ENCODE measurements at regions not wholly inside any gene's neighbourhood (a gene's known extent, or its start where the extent isn't known, plus 50 kb on each side); places are given as distances from the start of the nearest gene placed in this dataset.
A peak's percentile ranks its signal among the peaks of the same experiment; 100 is the strongest.
"Not testable (repeated sequence)": the region's sequence is repeated elsewhere in the genome, so short reads cannot be mapped to it uniquely, and the experiment has no call there.

DNA sequence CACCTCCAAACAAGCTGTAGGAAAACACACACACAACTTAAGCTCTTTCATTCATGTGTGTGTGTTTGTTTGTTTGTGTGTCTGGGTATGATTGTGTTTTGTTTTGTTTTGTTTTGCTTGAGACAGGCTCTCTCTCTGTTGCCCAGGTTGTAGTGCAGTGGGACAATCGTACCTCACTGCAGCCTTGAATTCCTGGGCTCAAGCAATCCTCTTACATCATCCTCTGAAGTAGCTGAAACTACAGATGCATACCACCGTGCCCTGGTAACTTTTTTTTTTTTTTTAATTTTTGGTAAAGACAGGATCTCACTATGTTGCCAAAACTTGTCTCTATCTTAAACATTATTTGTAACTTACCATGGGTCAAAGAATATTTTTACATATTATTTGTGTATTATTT lies 431.7 kb downstream of the SLITRK1 start:
- in situ Hi-C loops (cut with HindIII; ENCODE audit: low pct_unique_long_range_greater_than_20kb, low sequenced_read_pairs): no loop called here
- no peak for DNase-seq (ENCODE audit: low read depth, low spot score)

DNA sequence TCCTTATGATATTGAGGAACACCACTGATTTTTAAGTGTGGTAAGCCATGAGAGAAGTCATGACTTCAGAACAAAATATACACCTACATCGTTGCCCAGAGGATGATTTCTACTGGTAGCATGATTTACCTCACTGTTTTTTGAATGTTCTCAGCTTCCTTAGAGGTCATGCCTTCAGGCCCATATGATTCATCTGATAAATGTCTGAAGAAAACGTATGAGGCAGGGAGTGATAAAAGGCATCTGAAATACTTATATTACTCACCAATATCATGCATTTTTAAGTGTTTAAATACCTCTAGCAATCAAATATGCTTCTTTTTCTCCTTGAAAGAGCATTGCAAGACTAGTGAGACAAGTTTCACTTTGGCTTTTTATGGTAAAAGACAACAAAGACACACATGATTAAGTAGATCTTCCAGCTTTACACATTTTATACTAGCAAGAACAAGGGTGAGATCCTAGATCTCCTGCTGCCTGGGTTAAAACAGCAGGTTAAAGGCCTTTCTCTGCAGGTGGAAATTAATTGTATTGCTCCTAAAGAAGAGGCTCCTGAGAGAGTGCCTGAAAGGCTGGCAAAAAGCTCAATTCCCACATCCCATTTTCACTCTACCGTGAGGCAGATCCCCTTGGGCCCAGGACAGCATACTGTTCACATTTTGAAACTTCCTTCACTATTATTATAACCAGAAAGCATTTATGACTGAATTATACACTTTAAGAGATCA lies 432.4 kb downstream of the SLITRK1 start:
- peak; percentile 35 for DNase-seq (ENCODE audit: low read depth, low spot score)
- in situ Hi-C loops (cut with HindIII; ENCODE audit: low pct_unique_long_range_greater_than_20kb, low sequenced_read_pairs): no loop called here

DNA sequence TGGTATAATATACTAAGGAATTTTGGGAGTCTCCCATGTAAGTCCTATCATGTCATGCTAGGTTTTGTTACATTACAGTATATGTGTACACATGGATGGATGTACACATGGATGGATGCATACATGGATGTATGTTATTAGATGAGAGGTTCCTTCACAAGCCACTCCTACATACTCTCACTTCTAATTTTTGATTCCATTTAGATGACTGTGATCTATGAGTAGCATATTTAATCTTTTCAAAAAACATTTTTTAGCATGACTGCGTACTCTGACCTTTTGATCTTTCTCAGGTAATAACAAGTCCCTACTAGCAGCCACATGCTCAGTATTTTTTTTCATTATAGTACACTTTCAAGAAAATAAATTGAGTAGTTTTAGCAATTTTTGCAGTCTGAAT lies 441.8 kb downstream of the SLITRK1 start:
- DNase-seq (ENCODE audit: low read depth, low spot score): no peak
- in situ Hi-C loops (cut with HindIII; ENCODE audit: low pct_unique_long_range_greater_than_20kb, low sequenced_read_pairs): no loop called here

DNA sequence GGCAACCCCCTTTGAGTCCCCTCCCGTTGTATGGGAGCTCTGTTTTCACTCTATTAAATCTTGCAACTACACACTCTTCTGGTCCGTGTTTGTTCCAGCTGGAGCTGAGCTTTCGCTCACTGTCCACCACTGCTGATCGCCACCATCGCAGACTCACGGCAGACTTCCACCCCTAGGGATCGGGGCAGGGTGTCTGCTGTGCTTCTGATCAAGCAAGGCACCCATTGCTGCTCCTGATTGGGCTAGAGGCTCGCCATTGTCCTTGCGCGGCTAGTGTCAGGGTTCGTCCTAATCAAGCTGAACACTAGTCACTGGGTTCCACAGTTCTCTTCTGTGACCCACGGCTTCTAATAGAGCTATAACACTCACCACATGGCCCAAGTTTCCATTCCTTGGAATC lies 442.8 kb downstream of the SLITRK1 start:
- DNase-seq (ENCODE audit: low read depth, low spot score); in situ Hi-C loops (cut with HindIII; ENCODE audit: low pct_unique_long_range_greater_than_20kb, low sequenced_read_pairs): not testable (repeated sequence)

DNA sequence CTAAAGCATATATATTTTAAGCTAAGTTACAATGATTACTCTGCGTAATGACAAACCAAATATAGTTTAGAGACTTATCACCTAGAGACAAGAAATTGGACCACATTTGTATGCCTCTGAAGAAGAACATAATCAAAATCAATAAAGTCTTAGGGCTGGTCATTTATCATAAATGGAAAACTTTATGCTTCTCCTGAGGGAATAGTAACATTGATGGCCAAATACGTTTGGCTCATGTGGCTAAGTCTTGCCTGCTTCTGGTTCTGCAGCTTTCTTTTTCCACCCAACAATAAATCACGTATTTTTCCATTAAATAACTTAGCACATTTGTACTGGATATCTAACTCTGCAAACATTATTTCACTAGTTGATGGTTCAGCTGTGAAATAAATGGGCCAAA lies 458.4 kb downstream of the SLITRK1 start:
- in situ Hi-C loops (cut with HindIII; ENCODE audit: low pct_unique_long_range_greater_than_20kb, low sequenced_read_pairs): no loop called here
- no peak for DNase-seq (ENCODE audit: low read depth, low spot score)

DNA sequence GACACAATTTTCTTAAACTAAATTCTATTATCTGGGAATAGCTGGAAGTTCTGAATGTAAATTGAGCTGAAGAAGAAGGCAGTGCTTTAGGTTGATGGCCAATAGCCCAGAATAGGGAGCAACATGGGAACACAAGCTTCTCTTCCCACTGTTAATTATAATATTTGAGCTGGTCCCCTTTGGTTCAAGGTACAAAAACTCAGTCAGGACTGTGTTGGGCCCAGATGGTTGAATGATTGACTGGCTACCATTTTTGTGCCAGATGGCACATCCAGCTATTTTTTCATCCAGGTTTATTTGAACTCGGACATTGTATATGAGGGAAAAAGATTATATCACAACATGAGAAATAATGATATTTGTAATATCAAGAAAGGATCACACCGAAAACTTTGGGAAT lies 458.9 kb downstream of the SLITRK1 start:
- in situ Hi-C loops (cut with HindIII; ENCODE audit: low pct_unique_long_range_greater_than_20kb, low sequenced_read_pairs): no loop called here

DNA sequence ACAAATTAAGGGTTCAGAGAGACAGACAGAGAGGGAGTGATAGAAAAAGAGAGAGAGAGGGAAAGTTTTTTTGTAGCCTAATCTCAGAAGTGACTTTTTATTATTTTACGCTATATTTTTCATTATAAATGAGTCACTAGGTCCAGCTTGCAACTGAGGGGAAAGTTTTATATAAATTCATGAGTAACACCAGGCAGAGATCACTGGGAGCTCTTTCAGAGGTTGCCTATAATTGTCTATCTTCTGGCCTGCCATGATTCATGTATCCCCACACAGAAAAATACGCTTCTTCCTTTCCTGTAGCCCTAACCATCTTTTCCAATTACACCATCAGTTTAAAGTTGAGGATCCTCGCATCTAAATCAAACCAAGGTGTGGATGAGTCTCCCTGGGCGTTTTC lies 467.9 kb downstream of the SLITRK1 start:
- in situ Hi-C loops (cut with HindIII; ENCODE audit: low pct_unique_long_range_greater_than_20kb, low sequenced_read_pairs): no loop called here
- DNase-seq (ENCODE audit: low read depth, low spot score): no peak

More for the DNA sequence above, 458.9 kb downstream of the SLITRK1 start:
- DNase-seq (ENCODE audit: low read depth, low spot score): no peak

DNA sequence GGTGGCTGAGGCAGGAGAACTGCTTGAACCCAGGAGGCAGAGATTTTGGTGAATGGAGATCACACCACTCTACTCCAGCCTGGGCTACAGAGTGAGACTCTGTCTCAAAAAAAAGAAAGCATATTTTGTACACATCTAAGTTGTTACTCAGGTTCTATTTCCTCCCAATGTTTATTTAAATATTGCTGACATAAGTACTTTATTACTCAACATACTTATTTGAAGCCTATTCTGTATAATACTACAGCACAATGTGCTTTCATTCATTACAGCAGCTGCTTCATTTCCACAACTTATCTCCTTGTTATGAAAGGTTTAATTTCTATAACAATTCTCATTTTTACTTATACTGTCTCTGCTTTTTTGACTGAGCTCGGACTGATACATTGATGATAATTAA lies 495.7 kb downstream of the SLITRK1 start:
- in situ Hi-C loops (cut with HindIII; ENCODE audit: low pct_unique_long_range_greater_than_20kb, low sequenced_read_pairs): no loop called here
- no peak for DNase-seq (ENCODE audit: low read depth, low spot score)

DNA sequence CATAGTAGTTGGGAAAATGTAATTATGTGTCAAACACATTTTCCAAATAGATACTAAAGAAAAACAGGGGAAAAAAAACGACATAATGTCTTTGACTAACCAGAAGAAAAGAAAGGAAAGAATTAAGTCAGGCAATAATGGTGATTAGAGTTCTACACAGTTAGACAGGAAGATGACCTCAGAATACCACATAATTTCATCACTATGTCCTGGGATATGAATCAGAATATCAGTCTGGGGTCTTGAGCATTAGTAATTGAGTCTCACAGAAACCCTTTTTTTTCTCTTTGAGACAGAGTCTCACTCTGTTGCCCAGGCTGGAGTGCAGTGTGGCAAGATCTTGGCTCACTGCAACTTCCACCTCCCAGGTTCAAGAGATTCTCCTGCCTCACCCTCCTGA lies 503.4 kb downstream of the SLITRK1 start:
- no peak for DNase-seq (ENCODE audit: low read depth, low spot score)
- in situ Hi-C loops (cut with HindIII; ENCODE audit: low pct_unique_long_range_greater_than_20kb, low sequenced_read_pairs): no loop called here

DNA sequence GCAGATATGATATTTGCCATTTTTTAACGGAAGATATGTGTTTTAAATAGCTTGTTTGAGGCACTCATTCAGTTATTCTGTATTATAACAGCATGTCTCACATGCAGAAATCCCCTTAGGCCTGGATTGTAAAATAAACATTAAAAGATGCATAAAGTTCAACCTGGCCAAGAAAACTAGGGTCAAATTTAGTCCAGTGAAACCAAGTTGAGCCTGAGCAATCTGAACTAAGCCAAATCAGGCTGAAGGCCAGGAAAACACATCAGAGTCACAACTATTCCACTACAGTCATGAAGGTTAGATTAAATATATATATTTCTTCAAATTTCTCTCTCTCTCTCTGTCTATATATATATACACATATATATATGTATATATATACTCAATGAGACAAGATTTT lies 504.8 kb downstream of the SLITRK1 start:
- in situ Hi-C loops (cut with HindIII; ENCODE audit: low pct_unique_long_range_greater_than_20kb, low sequenced_read_pairs): no loop called here
- no peak for DNase-seq (ENCODE audit: low read depth, low spot score)

DNA sequence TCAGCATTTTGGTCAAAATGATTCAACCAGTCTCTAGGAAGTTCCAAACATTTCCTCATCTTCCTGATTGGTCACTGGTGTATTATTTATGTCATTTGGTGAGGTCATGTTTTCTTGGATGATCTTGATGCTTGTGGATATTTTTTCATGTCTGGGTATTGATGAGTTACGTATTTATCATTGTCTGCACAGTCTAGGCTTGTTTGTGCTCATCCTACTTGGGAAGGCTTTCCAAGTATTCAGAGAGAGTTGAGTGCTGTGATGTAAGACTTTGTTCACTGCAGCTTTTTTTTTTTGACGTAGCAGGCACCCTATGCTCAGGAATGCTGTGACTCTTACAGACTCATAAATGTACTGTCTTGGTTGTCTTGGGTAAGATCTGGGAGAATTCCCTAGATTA lies 509.5 kb downstream of the SLITRK1 start:
- in situ Hi-C loops (cut with HindIII; ENCODE audit: low pct_unique_long_range_greater_than_20kb, low sequenced_read_pairs): no loop called here
- DNase-seq (ENCODE audit: low read depth, low spot score): no peak

DNA sequence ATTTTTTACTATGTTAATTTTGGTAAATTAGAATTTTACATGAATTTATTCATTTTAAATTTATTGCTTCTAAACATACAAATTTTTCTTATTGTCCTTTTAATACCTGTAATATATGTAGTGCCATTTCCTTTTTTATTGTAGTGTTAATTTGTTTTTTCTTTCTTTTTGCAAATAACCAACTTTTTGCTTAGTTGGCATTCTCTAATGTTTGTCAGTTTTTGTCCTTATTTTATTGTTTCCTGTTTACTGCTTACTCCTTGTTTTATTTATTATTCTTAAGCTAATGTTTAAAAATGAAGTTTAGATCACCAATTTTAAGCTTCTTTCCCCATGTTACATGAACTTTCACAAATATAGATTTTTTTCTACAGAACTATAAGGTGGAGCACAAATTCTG lies 516.6 kb downstream of the SLITRK1 start:
- in situ Hi-C loops (cut with HindIII; ENCODE audit: low pct_unique_long_range_greater_than_20kb, low sequenced_read_pairs): no loop called here

DNA sequence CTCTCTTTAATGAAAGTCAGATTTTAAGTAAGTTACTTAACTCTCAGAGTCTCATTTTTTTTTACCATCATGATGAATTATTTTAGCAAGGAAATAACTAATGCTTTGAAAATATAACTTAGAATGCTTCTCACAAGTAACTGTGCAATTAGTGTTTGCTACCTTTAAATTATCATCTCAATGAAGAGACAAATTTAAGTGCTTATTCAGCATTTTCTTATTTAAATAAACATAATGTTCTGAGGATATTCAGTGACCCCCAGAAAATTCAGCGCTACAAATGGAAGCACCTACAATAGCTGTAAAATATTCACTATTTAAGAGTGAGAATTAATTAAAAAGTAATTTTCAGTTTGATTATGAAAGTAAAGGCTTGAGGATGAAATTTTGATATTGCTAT lies 527.2 kb downstream of the SLITRK1 start:
- in situ Hi-C loops (cut with HindIII; ENCODE audit: low pct_unique_long_range_greater_than_20kb, low sequenced_read_pairs): no loop called here

More for the DNA sequence above, 516.6 kb downstream of the SLITRK1 start:
- no peak for DNase-seq (ENCODE audit: low read depth, low spot score)

DNA sequence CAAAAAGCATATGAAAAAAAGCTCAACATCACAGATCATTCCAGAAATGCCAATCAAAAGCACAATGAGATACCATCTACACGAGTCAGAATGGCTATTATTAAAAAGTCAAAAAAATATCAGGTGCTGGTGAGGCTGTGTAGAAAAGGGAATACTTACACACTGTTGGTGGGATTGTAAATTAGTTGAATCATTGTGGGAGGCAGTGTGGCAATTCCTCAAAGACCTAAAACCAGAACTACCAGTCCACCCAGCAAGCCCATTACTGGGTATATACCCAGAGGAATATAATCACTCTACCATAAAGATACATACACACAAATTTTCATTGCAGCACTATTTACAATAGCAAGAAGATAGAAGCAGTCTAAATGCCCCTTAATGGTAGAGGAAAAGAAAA lies 529.9 kb downstream of the SLITRK1 start:
- in situ Hi-C loops (cut with HindIII; ENCODE audit: low pct_unique_long_range_greater_than_20kb, low sequenced_read_pairs): no loop called here
- DNase-seq (ENCODE audit: low read depth, low spot score): no peak

More for the DNA sequence above, 527.2 kb downstream of the SLITRK1 start:
- no peak for DNase-seq (ENCODE audit: low read depth, low spot score)

DNA sequence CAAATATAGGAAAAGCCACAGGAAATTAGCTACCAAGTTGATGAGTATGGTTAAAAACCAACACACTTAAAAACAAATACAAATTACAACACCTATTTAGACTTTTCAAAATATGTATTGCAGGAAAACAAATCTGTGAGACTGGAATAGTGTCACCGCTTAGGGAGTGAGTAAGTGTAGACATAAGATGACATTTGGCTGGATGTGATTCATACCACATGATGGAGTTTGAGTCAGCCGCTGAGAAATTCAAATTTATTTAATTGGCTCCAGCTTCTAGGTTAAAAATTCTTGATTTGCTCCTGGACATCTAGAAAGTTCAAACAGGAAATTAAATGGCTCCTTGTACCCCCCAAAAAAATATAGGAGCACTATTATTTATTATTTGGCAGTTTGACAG lies 531.7 kb downstream of the SLITRK1 start:
- in situ Hi-C loops (cut with HindIII; ENCODE audit: low pct_unique_long_range_greater_than_20kb, low sequenced_read_pairs): no loop called here
- DNase-seq (ENCODE audit: low read depth, low spot score): no peak

DNA sequence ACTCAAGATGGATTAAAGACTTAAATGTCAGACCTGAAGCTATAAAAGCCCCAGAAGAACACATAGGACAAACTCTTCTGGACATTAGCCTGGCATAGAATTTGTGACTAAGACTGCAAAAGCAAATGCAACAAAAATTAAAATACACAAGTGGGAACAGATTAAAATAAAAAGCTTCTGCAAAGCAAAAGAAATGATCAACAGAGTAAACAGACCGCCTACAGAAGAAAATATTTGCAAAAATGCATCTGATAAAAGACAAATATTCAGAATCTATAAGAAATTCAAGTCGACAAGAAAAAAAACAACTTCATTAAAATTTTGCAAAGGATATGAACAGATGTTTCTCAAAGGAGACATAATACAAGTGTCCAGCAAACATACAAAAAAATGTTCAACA lies 537.8 kb downstream of the SLITRK1 start:
- no peak for DNase-seq (ENCODE audit: low read depth, low spot score)
- in situ Hi-C loops (cut with HindIII; ENCODE audit: low pct_unique_long_range_greater_than_20kb, low sequenced_read_pairs): no loop called here

DNA sequence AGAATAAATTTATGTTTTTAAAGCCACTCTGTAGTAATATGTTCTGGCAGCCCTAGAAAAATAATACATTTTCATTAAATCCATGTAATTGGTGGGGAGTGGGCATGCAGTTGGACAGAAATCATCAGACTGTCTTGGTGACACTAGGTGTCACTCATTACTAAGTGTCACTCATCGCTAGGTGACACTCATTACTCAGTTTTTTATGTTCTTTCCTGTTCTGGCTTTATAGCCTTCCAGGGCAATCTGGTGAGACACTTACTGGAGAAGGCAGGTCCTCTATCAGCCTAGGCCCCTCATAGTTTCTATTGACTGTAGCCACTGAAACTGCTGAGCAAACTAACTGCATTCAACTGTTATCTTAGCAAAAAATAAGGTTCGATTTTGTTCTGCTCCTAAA lies 542.1 kb downstream of the SLITRK1 start:
- in situ Hi-C loops (cut with HindIII; ENCODE audit: low pct_unique_long_range_greater_than_20kb, low sequenced_read_pairs): no loop called here

DNA sequence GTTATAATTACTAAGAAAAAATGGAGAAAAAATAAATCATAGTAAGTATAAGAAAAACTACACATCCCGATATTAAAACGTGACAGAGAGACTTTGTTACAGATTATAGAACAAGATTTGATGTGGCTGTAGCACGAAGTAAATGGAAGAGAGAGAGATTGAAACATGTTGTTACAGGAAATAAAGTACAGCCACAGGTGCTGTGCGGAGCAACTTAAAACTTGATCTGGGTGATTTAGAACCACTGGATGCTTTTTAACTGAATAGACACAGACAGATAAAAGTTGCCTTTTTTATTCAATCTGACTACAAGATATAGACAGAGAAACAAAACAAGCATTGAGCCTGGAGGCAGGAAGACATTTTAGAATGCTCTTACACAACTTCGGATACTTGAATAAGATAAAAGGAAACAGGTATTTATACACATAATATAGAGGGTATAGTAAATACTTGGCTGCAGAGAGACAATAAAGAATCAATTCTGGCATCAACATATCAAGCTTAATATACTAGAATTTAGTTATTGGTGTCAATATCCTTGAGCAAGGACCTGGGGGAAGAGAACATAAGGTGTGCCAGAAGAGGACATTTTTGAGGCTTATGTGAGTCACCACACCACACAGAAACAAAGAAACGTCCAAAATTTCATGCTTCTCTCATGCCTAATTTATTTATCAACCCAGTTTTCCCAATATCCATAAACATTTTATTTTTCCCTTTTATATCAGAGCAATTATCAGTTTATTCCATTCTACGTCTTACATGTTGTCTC lies 548.5 kb downstream of the SLITRK1 start:
- no peak for DNase-seq (ENCODE audit: low read depth, low spot score)
- in situ Hi-C loops (cut with HindIII; ENCODE audit: low pct_unique_long_range_greater_than_20kb, low sequenced_read_pairs): no loop called here

More for the DNA sequence above, 542.1 kb downstream of the SLITRK1 start:
- peak; percentile 15 for DNase-seq (ENCODE audit: low read depth, low spot score)

DNA sequence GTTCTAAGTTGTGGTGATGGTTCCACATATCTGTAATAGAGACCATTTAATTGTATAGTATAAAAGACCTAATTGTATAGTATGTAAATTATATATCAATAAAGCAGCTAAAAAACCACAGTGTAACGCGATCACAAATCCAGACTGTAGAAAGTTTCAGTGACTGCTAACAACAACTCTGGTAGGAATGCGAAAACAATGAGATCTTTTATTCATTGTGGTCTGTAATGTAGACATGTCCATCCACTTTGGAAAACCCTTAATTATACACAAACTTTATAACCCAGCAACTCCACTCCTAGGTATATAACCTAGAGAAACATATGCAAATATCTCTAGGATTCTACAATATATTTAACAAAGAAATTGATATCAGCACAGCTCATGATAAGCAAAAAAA lies 549.5 kb downstream of the SLITRK1 start:
- in situ Hi-C loops (cut with HindIII; ENCODE audit: low pct_unique_long_range_greater_than_20kb, low sequenced_read_pairs): no loop called here
- DNase-seq (ENCODE audit: low read depth, low spot score): peak; percentile 7
